Tongue (tissue), 1 donor: ENCODE measurements at regions not wholly inside any gene's neighbourhood (a gene's known extent, or its start where the extent isn't known, plus 50 kb on each side); places are given as distances from the start of the nearest gene placed in this dataset.
"Not testable (repeated sequence)": the region's sequence is repeated elsewhere in the genome, so short reads cannot be mapped to it uniquely, and the experiment has no call there.

Experiments
- DNase-seq: peaks from one replicate; pipeline ENCODE4 v3.0.0-alpha.2; 2015

GRCh38 chr7:55303220-55303619, 61.9 kb upstream of the LANCL2 start:
- DNase-seq: no peak

GRCh38 chr7:55304018-55304762, 60.9 kb upstream of the LANCL2 start:
- DNase-seq: no peak

- no peak for DNase-seq
These were observed 60.0 kb upstream of the LANCL2 start for GRCh38 chr7:55305135-55305534.

GRCh38 chr7:55306331-55306730, 58.8 kb upstream of the LANCL2 start:
- DNase-seq: no peak

GRCh38 chr7:55307123-55307916, 57.8 kb upstream of the LANCL2 start:
- no peak for DNase-seq

- DNase-seq: peak; percentile 43
These were observed 56.8 kb upstream of the LANCL2 start for GRCh38 chr7:55308186-55308929.

GRCh38 chr7:55309040-55309991, 55.8 kb upstream of the LANCL2 start:
- DNase-seq: no peak

- no peak for DNase-seq
These were observed 54.7 kb upstream of the LANCL2 start for GRCh38 chr7:55310287-55311025.

- not testable (repeated sequence) for DNase-seq
These were observed 53.2 kb upstream of the LANCL2 start for GRCh38 chr7:55311892-55312291.

- not testable (repeated sequence) for DNase-seq
These were observed 51.5 kb upstream of the LANCL2 start for GRCh38 chr7:55313671-55314070.

GRCh38 chr7:55314967-55315366, 50.2 kb upstream of the LANCL2 start:
- no peak for DNase-seq
